Nephron progenitor cell (in vitro differentiated cells): ENCODE measurements at regions not wholly inside any gene's neighbourhood (a gene's known extent, or its start where the extent isn't known, plus 50 kb on each side); places are given as distances from the start of the nearest gene placed in this dataset.
"Not testable (repeated sequence)": the region's sequence is repeated elsewhere in the genome, so short reads cannot be mapped to it uniquely, and the experiment has no call there.

ENCODE experiments used
- DNase-seq: peaks from one replicate; pipeline ENCODE4 v3.0.0; 2021
- H3K27ac Mint-ChIP-seq: 2 replicates; pipeline ENCODE4 v1.8.0; 2021; ENCODE audit warnings: mild to moderate bottlenecking, moderate library complexity, mixed read lengths
- H3K27me3 Mint-ChIP-seq: 2 replicates; pipeline ENCODE4 v1.8.0; 2021; ENCODE audit warnings: mild to moderate bottlenecking, low read depth, mixed read lengths; ENCODE audit not compliant: poor library complexity
- H3K36me3 Mint-ChIP-seq: 2 replicates; pipeline ENCODE4 v1.8.0; 2021; ENCODE audit warnings: low read depth, mixed read lengths
- H3K4me1 Mint-ChIP-seq: 2 replicates; pipeline ENCODE4 v1.8.0; 2021; ENCODE audit warnings: mixed read lengths
- H3K4me3 Mint-ChIP-seq: 2 replicates; pipeline ENCODE4 v1.8.0; 2021; ENCODE audit warnings: mild to moderate bottlenecking, moderate library complexity, mixed read lengths
- H3K9me3 Mint-ChIP-seq: 2 replicates; pipeline ENCODE4 v1.8.0; 2021; ENCODE audit warnings: mild to moderate bottlenecking, moderate library complexity, mixed read lengths
- TF ChIP-seq, protein P1 (sequence below): fragments of 200-600 bp; sonication (generic); IDR thresholded peaks from 2 replicates; pipeline ENCODE4 v1.5.0; 2021; ENCODE audit warnings: antibody characterized with exemption

DNA sequence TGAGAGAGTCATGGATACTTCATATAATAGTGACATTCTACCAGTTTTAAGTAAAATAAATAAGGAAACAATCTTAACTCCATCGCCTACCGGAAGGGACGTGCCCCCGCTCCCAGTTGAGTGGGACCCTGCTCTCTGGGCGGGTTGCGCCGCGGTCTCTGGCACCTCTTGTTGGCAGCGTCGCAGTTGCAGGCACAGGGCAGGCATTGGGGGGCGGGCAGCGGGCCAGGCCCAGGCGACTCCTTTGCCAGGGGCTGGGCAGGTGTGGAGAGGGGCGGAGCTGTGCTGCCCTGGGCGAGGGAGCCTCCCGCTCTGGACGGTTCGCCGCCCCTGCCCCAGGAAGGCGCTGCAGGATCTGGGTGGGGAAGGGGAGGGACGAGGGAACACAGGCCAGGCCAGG is 1500.6 kb downstream of the FOXD4L5 start:
- not testable (repeated sequence) for H3K4me3 Mint-ChIP-seq, H3K36me3 Mint-ChIP-seq, DNase-seq, H3K27ac Mint-ChIP-seq, H3K27me3 Mint-ChIP-seq, H3K4me1 Mint-ChIP-seq
- H3K9me3 Mint-ChIP-seq = peaks cover 49% of the 10 kb centered on the region

GRCh38 chr9:63781817-63782439 is 1503.1 kb downstream of the FOXD4L5 start:
- H3K27ac Mint-ChIP-seq, H3K4me1 Mint-ChIP-seq, H3K4me3 Mint-ChIP-seq, H3K36me3 Mint-ChIP-seq, H3K27me3 Mint-ChIP-seq, DNase-seq: not testable (repeated sequence)
- H3K9me3 Mint-ChIP-seq = peaks cover 26% of the 10 kb centered on the region

DNA sequence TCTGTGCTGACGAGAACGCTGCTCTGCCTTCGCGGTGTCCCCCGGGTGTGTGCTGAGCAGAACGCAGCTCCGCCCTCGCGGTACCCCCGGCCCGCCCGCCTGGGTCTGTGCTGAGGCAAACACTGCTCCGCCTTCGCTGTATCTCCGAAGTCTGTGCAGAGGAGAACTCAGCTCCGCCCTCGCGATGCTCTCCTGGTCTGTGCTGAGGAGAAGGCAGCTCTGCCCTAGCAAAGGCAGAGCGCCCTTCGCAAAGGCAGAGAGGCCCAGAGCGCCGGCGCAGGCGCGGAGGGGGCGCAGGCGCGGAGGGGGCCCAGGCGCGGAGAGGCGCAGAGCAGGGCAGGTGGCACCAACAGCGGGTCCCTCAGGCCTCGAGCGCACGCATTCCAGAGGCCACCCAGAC is 1503.6 kb downstream of the FOXD4L5 start:
- not testable (repeated sequence) for H3K36me3 Mint-ChIP-seq, DNase-seq, H3K4me1 Mint-ChIP-seq, H3K27me3 Mint-ChIP-seq, H3K27ac Mint-ChIP-seq, H3K4me3 Mint-ChIP-seq
- H3K9me3 Mint-ChIP-seq = peaks cover 20% of the 10 kb centered on the region

- not testable (repeated sequence) for H3K27ac Mint-ChIP-seq, DNase-seq, H3K36me3 Mint-ChIP-seq, H3K4me3 Mint-ChIP-seq, H3K4me1 Mint-ChIP-seq, H3K27me3 Mint-ChIP-seq
- peaks cover 11% of the 10 kb centered on the region for H3K9me3 Mint-ChIP-seq
Observed at GRCh38 chr9:63776220-63776619, 1508.8 kb downstream of the FOXD4L5 start.

GRCh38 chr9:63775092-63775426 is 1510.0 kb downstream of the FOXD4L5 start:
- not testable (repeated sequence) for H3K27ac Mint-ChIP-seq, DNase-seq, H3K27me3 Mint-ChIP-seq, H3K36me3 Mint-ChIP-seq, H3K4me3 Mint-ChIP-seq, H3K4me1 Mint-ChIP-seq
- H3K9me3 Mint-ChIP-seq = peaks cover 15% of the 10 kb centered on the region

GRCh38 chr9:63774369-63775091 is 1510.5 kb downstream of the FOXD4L5 start:
- H3K9me3 Mint-ChIP-seq = peaks cover 14% of the 10 kb centered on the region
- not testable (repeated sequence) for H3K4me3 Mint-ChIP-seq, H3K27ac Mint-ChIP-seq, H3K27me3 Mint-ChIP-seq, DNase-seq, H3K4me1 Mint-ChIP-seq, H3K36me3 Mint-ChIP-seq

DNA sequence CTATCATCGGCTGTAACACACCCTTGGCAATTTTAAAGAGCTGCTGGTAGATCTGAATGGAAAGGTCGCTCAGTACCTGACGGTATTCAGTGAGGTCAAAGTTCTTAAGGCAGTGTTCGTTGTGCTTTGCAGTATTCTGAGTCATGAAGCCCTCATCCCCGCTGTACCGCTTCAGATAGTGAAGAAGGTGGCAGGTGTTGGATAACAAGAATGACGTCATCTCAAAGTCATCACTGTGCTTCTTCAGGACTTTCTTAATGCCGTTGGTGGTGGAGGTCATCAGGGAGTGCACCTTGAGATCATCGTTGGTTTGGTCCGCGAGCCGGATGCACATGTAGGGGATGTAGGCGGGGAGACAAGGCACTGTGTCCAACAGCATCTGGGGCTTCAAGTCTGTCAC is 1522.8 kb downstream of the FOXD4L5 start:
- not testable (repeated sequence) for H3K4me3 Mint-ChIP-seq, H3K4me1 Mint-ChIP-seq, H3K27ac Mint-ChIP-seq, H3K27me3 Mint-ChIP-seq, H3K36me3 Mint-ChIP-seq, DNase-seq
- H3K9me3 Mint-ChIP-seq = peaks cover 48% of the 10 kb centered on the region

- not testable (repeated sequence) for H3K4me1 Mint-ChIP-seq
Observed at GRCh38 chr9:63729021-63729420, 1556.0 kb downstream of the FOXD4L5 start.

GRCh38 chr9:63728287-63728686 is 1556.7 kb downstream of the FOXD4L5 start:
- TF ChIP-seq, protein P1, sequence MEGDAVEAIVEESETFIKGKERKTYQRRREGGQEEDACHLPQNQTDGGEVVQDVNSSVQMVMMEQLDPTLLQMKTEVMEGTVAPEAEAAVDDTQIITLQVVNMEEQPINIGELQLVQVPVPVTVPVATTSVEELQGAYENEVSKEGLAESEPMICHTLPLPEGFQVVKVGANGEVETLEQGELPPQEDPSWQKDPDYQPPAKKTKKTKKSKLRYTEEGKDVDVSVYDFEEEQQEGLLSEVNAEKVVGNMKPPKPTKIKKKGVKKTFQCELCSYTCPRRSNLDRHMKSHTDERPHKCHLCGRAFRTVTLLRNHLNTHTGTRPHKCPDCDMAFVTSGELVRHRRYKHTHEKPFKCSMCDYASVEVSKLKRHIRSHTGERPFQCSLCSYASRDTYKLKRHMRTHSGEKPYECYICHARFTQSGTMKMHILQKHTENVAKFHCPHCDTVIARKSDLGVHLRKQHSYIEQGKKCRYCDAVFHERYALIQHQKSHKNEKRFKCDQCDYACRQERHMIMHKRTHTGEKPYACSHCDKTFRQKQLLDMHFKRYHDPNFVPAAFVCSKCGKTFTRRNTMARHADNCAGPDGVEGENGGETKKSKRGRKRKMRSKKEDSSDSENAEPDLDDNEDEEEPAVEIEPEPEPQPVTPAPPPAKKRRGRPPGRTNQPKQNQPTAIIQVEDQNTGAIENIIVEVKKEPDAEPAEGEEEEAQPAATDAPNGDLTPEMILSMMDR = no peak
- H3K4me1 Mint-ChIP-seq = no peaks in the 10 kb centered on the region
- H3K27me3 Mint-ChIP-seq = no peaks in the 10 kb centered on the region
- H3K27ac Mint-ChIP-seq = no peak overlapping the region
- H3K36me3 Mint-ChIP-seq = no peaks in the 10 kb centered on the region
- H3K9me3 Mint-ChIP-seq = peaks cover 44% of the 10 kb centered on the region
- no peak overlapping the region for H3K4me3 Mint-ChIP-seq
- no peak for DNase-seq

More at GRCh38 chr9:63729021-63729420, 1556.0 kb downstream of the FOXD4L5 start:
- H3K27me3 Mint-ChIP-seq, H3K27ac Mint-ChIP-seq, DNase-seq, H3K4me3 Mint-ChIP-seq, H3K36me3 Mint-ChIP-seq: not testable (repeated sequence)
- H3K9me3 Mint-ChIP-seq = peaks cover 45% of the 10 kb centered on the region

DNA sequence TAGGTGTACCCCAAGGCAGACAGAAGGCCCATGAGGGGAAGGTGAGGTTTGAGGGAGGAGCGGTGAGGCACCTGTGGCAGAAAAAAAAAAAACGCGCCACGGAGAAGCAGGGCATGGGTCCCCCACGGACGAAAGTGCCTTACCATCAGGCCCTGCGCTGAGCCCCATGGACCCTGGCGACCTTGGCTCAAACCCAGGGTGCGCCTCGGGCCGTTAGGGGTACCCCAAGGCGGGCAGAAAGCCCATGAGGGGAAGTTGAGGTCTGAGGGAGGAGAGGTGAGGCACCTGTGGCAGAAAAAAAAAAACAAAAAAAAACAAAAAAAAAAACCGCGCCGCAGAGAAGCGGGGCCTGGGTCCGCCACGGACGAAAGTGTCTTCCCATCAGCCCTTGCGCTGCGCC is 1576.7 kb downstream of the FOXD4L5 start:
- peaks cover 15% of the 10 kb centered on the region for H3K9me3 Mint-ChIP-seq
- H3K27me3 Mint-ChIP-seq, H3K36me3 Mint-ChIP-seq, H3K27ac Mint-ChIP-seq, H3K4me3 Mint-ChIP-seq, DNase-seq, H3K4me1 Mint-ChIP-seq: not testable (repeated sequence)

DNA sequence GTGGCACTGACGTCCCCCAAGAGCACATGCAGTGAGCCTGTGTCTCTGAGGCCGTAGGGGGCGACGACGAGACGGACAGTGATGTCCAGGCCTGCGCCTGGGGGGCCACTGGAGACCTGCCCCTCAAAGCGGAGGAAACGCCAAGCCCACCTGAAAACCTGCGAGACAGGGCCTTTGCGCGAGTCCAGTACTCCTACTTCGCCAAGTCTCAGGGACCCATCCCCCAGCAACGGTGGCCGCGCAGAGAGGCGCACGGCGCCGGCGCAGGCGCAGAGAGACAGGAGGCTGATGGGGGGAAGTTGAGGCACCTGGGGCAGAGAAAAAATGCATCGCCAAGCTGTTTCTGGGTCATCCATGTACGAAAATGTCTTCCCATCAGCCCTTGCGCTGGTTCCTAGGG is 1580.6 kb downstream of the FOXD4L5 start:
- H3K4me3 Mint-ChIP-seq, DNase-seq, H3K27ac Mint-ChIP-seq, H3K27me3 Mint-ChIP-seq, H3K36me3 Mint-ChIP-seq, H3K4me1 Mint-ChIP-seq: not testable (repeated sequence)
- peaks cover 27% of the 10 kb centered on the region for H3K9me3 Mint-ChIP-seq

GRCh38 chr9:63703670-63704069 is 1581.3 kb downstream of the FOXD4L5 start:
- not testable (repeated sequence) for H3K27me3 Mint-ChIP-seq, H3K27ac Mint-ChIP-seq, H3K4me1 Mint-ChIP-seq, H3K36me3 Mint-ChIP-seq
- H3K9me3 Mint-ChIP-seq = peaks cover 27% of the 10 kb centered on the region
- DNase-seq = peak; percentile 45
- peak overlapping the region; percentile 34 for H3K4me3 Mint-ChIP-seq

GRCh38 chr9:63703138-63703665 is 1581.8 kb downstream of the FOXD4L5 start:
- not testable (repeated sequence) for H3K4me3 Mint-ChIP-seq, H3K4me1 Mint-ChIP-seq, DNase-seq, H3K27ac Mint-ChIP-seq, H3K27me3 Mint-ChIP-seq, H3K36me3 Mint-ChIP-seq
- H3K9me3 Mint-ChIP-seq = peaks cover 27% of the 10 kb centered on the region
